GM19035 (cell line): ENCODE measurements at regions not wholly inside any gene's neighbourhood (a gene's known extent, or its start where the extent isn't known, plus 50 kb on each side); places are given as distances from the start of the nearest gene placed in this dataset.

Source experiments
- ATAC-seq: cut with Tn5 transposase; IDR thresholded peaks from one replicate; pipeline ENCODE4 v1.9.1; 2021; ENCODE audit not compliant: unreplicated experiment

DNA sequence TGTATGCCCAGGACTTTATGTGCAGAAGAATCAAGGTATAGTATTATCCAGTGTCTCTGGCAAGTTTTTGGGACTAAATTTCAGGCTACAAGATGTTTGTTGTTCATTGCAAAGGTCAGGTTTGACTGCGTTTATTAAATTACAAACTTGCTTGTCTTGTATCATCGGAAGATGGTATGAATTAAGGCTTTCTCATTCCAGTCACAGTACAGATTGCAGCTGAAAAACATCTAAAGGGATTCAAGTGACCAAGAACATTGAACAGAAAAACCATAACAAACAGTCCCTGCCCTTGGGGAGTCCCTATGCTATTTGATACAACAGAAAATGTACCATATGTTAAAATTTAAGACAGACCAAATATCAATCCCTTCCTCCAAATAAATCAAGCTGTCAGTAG is 244.7 kb upstream of the TNC start:
- ATAC-seq: no peak

DNA sequence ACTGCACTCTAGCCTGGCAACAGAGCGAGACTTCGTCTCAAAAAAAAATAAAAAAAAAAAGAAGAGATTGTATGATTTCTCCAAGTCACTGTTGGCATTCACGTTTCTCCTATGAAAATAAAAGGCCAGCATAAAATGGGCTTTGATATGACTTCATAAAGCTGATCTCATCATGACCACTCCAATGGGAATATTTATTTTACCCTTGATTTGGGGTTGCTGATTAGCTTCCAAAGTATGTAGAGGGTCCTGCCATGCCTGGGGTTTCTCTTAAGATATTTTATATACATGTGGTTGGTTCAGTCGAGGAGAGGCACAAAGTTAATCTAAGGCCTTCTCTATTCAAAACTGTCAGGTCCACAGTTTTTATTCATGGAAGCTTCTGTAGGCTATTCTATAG is 247.0 kb upstream of the TNC start:
- no peak for ATAC-seq

DNA sequence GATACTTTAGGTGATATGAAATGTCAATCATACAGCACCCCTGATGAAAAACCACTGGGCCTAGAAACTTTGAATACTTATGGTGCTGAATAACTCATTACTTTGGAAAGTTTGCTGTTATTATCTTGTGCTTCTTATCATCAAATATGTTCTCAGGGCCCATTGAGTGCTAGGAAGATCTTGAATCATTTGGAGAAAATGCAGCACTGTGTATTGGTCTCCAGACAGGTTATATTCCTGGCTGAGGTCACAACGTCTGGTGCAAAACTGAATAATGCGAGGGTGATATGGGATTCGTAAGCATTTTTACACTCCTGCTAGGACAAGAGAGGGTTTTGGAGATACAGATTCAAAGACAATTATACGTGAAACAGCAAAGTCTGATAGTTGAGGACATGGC is 249.4 kb upstream of the TNC start:
- no peak for ATAC-seq

DNA sequence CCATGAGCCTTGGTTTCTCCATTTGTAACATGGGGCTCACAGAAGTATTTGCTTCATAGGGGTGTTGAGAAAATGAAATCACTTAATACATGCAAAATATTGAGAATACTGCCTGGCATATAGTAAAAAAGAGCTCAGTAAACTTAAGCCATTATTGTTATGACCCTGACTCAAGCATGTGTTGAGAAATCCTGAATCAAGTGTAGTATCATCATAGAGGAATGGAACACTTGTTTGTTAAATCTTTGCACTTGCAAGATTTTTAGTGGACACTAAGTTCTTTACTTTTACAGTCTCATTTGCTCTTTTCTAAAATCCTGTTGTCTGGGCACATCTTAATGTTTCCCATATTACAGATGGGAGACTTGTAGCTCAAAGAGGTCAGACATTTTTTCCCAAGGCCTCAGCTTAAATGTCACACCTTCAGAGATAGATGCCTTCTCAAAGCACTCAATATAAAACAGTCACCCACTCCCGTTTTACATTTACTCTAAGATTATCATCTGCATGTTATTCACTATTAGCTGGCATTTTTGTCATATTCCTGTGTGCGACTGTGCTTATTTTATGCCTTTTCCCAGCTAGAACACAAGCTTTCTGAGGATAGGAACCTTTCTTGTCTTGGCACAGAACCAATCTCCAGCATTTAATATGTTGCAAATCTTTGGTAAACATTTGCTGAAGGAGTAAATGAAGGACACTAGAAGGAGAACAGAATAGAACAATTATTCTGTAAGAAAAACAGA is 250.0 kb upstream of the TNC start:
- no peak for ATAC-seq

DNA sequence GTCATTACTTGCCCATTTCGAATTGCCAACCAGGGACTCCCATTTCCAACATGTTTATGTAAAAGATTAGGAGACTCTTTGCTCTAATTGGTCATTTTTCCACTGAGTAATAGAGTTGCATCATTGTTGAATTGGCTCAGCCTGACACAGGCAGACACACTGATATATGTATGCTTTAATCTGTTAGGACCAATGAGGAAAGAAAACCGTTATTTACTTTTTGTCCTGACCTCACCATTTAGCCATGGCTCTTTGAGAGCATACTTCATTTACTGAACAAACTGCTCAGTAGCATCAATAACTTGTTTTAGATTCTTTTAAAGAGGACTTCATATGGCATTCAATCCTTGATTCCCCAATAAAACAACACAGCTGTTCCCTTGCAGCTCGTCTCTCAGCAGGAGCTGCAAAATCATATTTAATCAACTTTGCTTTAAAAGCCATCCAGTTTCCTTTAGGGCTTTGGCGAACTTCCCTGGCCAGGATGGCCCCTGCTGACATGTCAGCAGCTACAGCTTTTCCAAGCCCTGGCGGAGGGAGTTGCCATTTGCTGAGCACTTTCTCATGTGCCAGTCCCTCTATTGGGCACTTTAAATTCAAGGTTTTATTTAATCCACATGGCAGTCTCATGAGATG is 251.5 kb upstream of the TNC start:
- no peak for ATAC-seq

DNA sequence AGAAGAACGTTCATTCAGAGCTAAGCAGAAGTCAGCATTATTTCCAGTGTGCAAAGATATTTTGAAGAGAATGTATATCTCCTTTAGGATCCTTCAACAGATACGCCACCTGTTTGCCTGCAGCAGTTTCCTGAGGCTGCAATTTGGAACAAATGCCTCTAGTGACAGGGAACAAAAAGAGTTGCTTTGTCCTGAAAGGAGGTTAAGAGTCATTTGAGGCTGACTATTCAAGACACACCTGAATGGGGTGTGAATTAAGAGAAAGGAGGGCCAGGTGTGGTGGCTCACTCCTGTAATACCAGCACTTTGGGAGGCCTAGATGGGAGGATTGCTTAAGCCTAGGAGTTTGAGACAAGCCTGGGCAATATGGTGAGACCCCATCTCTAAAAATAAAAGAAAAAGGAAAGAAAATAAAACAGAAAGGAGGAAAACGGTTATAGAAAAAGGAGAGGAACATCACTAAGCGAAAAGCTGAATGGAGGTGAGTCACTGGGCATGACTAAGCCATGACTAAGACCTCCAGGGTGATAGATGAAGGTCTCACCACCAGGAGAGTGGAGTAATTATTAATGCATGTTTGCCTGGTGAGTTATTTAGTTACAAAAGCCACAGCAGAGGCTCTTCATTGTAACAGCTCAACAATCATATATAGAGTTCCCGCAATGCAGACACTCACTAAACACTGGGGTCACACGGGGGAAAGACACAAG is 255.2 kb upstream of the TNC start:
- no peak for ATAC-seq

DNA sequence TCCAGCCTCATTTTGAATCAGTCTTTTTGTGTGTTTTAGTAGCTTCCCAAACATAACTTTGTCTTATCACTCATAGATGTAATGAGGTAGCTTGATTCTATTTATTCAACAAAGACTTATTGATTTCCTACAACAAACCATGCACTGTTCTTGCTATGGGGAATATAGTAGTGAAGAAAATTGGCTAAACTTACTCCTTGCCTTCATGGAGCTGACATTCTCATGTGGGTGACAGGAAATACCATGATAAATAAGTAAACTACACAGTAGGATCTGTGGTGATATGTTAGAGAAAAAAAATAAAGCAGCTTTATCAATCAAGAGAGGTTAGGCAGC is 255.7 kb upstream of the TNC start:
- no peak for ATAC-seq

DNA sequence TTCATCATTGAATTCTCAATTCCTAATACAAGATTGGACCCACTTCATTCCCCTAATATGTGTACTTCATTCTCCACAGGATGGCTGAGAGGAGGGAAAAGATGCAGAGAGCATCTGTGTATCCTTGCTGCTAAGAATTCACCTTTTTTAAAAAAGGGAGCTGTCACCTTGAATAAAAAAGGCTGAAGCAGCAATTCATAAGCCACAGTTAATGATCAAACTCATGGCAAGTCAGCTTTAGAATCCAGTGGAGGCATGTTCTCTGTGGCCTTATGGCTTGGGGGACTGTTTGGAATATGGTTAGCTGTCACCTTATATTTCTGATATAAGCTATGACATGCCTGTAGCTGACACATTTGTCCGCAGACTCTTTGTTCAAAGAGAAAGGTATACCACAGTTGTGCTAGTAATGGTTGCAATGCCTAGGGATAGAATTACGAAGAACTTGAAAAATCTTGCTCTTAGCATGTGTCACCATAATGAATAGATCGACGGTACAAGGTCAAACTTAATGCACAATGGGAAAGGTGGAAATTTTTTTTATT is 256.8 kb upstream of the TNC start:
- no peak for ATAC-seq

DNA sequence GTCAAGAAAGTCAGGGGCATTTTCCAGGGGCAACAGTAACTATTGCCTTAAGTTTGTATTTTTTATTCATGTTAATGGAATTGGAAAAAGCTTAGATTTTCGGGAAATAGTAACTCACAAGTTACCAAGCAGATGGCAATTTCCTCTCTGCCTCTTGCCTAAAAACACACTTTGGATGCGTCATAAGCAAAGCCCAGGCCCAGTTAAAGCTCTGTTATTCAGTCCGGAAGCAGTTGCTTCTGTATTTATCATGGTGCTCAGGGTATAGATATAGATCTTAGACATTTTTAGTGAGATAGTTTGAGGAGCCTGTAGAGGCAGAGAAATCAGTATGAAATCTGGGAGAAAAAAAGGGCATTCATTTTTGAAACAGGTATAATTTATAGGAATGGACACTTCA is 260.3 kb upstream of the TNC start:
- no peak for ATAC-seq

DNA sequence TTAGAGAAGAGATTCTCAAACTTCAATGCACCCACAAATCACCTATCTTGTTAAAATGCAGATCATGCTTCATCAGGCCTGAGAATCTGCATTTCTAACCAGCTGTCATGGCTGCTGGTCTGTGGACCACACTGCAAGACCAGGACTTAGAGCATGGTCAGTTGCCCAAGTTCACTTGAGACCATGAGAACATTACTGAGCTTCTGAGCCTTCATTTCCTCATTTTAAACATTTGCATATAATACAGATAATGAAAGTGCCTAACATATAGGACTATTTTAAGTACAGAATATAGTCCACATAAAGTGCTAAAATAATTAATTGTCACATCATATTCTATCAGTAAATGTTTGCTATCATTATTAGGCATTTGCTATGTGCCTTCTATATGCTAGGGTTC is 260.8 kb upstream of the TNC start:
- no peak for ATAC-seq

DNA sequence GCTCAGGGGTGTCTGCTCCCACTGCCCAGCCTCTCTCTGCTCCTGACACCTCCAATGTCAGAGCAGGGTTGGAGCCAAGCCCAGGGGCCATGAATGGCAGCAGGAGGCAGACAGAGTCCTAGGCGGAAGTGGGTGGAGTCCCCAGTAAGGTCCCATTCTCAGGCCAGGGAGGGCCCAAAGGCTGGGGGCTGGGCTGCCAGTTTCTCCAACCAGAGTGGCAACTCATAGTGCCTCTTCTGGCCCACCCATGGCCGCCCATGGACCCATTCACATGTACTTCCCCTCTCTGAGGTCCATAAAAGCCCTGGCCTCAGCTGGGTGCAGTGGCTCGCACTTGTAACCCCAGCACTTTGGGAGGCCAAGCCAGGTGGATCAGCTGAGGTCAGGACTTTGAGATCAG is 261.8 kb upstream of the TNC start:
- no peak for ATAC-seq

DNA sequence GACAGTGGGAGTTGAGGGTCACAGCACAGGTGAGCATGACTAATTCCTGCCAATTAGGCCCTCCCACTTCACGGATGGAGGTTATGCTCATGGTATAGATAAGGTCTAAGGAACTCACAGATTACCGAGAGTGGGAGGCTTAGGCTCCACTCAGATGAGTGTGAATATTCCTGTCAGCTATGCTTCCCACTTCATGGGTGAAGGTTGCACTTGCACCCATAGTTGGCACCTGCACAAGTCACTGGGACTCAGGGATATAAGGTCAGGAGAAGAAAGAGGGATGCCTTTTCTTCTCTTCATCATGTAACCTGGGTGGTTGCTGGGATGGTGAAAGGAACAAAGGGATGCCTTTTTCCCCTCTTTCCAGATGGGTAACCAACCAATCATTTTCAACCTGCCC is 264.9 kb upstream of the TNC start:
- no peak for ATAC-seq

DNA sequence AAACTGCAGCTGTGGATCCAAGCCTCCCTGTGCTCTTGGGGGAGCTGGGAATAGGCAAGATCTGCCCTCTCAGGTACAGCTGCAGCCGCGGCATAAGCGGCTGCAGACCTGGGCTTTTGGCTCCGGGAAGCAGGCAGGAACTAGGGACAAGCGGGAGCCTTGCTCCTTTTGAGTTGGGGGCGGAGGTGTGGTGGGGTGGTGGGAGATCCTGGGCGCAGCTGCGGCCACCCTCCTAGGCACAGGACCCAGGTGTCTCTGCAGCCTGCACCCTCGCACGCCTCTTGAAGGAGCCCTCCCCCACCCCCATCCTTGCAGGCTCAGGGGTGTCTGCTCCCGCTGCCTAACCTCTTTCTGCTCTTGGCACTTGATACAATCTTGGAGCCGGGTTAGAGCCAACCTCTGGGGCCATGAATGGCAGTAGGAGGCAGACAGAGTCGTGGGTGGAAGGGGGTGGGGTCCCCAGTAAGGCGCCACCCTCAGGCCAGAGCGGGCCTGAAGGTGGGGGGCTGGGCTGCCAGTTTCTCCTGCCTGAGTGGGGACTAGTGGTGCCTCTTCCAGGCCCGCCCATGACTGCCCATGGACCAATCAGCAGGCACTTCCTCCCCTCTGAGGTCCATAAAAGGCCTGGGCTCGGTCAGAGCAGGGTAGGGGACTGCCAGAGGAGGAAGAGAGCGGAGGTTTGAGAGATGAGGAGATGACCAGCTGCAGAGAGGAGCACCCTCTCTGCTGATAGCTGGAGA is 267.6 kb upstream of the TNC start:
- ATAC-seq: no peak

DNA sequence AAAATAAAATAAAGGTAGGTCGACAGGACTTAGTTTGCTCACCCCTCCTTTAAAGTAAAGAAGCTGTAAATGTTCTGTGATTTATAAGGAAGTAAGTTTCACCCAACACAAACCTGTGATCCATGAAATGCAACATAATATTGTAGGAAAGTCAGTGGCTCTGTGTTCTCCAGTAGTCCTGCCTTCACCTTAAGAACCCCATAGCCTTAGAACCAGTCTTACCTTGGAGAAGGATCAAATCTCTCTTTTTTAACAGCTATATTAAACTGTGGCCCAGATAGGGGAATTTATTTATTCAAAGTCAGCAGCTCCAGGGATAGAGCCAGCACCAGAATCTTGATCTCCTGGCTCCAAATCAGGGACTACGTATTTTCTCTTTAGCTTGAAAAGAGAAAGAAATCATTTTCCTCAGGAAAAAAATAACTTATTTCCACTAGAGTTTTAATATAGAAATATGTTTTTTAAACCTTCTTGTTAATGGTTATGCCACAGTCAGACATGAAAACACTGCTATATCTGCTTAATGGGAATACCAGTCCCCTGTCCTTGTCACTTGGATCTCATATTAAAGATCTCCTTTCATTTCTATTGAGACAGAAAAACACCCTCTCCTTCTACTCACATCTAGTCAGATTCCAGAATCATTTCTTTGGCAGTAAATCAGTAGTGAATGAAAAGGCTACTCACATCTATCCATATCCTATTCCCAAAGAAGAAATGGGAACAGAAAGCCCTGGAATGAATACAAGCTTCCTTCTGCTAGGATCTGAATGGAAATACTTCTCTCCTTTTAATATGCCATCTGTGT is 269.2 kb upstream of the TNC start:
- no peak for ATAC-seq

DNA sequence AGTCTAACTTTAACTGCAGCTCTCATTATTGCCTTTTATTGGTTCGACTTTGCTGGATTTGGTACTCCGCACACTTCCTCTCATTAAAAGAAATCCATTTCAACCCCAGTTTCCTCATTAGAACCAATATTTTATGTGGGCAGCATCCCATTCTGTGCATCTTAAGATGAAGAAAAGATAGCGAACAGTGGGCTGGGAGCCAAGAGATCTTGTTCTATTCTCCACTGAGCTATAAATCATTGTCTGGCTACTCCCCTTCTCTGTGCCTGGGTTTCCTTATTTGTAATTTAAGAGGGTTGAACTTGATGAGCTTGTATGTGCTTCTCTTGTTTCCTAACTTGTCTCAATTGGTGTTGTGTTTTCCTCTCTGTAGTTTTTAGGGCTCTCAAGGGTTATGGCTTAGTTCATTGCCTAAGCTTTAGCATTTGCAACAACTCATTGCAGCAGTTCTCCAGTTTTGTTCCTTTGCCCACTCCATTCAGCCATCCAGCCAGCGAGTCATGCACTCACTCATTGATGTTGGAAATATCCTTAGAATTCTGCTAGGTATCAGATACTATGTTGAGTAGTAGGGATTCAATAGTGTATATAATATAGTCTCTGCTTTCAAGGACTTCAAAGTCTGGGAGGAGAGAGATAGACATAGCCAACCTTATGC is 273.3 kb upstream of the TNC start:
- ATAC-seq: no peak

DNA sequence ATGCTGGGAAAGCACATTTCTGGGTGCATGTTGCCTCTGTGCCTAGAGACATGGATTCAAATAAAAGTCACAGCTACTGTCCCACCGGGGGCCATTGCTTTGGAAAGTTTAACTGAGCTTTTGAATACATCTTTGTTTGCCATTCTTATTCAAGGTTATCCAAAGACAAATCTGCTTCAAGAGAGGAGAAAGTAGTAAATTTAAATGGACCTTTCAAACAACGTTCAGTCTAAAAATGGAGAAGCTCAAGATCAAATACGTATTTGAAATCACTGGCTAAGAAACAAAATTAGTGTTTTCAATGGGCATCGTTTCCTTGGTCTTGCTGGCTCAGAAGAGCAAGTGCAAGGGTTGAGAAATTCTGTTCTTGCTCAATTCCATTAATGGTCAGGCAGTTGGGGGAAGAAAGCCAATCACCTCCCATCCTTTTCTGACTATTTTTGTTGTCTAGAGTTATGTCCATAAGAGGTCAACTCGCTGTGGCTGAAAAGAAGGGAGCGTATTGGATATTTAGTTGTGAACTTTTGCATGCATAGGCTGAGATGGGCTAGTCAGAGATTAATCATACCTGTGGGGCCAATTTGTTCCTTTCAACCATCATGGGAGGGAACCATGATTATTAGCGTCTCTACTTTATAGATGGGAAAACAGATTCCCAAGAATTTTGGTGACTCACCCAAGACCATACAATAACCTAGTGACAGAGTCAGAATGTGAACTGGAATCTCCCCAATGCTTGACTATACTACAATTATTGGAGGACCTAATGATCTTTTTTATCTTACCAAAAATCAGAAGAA is 276.2 kb upstream of the TNC start:
- no peak for ATAC-seq

DNA sequence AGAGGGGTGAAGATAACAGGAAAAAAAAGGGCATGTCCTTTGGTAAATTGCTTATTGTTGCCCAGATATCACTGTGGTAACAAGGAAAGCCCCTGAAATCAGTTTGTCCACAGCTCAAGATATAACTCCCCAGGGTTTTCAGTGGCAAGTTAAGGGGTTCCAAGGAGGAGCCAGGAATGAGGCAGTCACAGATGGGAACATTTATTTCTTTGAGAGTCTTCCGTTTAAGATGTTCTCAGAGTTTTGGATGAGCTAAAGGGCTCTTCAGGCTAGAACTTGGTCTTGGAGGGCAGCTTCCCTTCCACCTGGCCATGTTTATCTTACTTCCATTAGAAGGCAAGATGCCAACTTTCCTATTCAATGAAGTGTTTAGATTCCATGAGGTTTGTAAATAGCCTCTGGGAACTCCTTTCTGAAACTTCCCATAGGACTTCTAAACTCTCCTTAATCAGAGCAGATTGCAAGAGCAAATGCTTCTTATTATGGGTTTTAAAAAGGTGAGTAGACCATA is 277.6 kb upstream of the TNC start:
- ATAC-seq: no peak

DNA sequence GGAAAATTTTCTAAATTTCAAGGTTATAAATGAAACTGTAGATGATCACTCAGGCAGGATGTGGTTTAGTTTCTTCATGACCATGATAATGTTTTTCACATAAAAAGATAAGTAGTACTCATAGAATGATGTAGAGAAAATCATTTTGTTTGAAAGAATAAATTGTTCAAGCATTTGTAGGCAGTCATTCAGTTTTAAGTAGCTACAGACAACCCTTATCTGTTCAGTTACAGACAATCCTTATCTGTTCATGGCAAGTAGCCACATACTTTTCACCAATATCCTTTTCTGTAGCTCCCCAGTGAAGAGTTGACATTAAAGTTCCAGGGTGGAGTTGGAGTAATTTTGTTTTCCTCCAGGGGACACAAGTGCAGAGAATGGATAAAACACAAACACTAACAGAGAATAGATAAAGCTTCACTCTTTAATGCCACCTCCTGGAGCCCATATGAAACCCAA is 278.1 kb upstream of the TNC start:
- ATAC-seq: no peak
